H4 (cell line): ENCODE measurements at regions not wholly inside any gene's neighbourhood (a gene's known extent, or its start where the extent isn't known, plus 50 kb on each side); places are given as distances from the start of the nearest gene placed in this dataset.
A peak's percentile ranks its signal among the peaks of the same experiment; 100 is the strongest.

ENCODE experiments used
- DNase-seq: peaks from one replicate; pipeline ENCODE4 v3.0.0-alpha.2; 2015; ENCODE audit warnings: low spot score

DNA sequence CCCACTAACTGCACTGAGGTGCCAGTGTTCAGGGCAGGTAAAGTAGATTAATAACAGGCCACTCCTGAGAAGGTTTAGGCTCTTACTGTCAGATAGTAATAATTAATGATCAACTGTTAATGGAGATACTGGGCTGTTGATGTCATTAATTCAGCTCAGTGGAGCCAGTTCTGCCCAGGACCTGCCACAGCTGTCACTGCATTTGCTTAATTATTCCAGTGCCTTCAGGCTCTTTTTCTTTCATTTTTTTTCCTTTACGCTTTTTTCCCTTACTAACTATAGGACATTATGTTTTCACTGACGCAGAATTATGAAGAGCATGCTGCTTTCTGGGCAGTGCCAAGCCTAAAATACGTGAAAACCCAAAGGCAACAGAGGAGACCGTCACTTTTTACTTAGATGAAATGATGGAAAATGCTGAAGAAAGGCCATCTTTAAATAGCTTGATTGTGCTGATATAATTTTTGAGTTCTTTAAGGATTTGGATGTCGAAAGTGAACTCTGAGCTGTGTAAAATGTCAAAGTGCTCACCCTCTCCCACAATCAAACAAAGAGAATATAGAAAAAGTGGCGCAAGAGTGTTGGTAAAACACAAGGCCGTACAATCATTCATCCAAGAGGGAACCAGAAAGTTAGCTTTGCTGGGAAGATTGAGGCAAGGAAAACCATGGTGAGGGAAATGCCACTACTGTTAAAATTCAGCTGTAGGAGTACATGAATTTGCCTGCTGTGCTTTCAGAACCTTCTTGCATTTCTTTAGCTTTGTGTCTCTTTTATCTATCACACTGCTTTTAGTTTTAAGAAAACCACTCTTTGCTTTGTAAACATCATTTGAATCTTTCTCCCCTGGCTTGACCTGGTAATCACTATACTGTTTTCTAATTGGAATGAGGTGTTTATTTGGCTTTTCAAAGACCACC lies 192.0 kb upstream of the ZEB2 start:
- DNase-seq = no peak

DNA sequence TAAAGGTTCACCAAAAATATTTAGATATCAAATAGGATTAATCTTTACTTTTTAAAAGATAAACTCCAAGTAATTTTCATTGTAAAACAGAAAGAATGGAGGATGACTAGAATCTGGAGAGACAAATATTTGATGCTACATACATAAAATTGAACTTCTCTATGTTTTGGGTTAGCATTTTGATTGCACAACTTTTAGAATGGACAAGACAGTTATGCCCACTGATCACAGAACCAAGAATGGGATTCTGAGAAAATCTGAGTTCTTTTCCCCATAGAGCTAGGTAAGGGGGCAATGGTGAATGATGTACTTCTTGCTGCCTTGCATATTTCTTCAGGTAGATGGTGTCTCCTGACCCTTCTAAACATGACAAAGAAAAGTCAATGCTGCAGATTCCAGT lies 191.2 kb upstream of the ZEB2 start:
- no peak for DNase-seq

DNA sequence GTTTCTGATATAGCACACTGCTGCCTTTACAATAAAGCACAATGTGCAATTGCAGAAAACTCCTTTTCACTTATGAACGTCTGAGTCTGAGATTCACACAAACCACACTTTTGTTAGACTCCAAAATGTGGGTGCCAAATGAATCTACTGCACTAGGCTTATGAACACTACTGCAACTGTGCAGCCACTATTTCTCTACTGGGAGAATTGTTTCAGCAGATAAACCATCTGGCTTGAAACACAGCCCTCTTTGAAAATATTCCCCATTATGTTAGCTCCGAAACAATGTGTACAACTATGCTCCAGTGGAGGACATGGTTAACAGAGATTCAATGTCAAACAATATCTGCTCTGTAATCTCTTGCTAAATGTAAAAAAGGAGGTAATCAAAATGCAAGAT lies 188.7 kb upstream of the ZEB2 start:
- DNase-seq = no peak

DNA sequence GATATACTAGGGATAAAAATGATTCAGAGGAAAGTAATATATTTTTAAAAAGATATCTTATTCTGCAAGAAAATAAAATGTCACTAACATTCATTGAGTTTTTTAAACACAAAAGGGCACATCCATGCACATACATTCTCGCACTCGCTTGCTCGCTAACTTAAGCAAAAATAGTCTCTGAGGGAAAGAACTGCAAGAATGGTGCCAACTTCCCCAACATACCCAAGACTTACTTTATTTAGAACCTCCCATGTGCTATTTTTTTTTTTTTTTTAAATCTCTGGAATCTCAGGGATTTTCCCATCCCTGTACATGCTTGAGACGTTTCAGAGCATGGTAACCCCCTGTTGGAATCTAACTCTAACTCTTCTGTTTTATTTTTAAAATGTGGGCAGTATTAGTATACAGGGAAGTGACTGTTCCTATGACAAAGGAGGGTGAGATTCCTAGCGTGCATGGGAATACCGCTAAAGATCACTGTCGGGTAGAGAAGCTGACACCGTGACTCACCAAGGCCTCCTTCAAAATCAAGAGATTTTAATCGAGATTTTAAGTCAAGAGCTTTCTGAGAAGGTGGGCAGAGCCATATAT lies 187.9 kb upstream of the ZEB2 start:
- DNase-seq = no peak

DNA sequence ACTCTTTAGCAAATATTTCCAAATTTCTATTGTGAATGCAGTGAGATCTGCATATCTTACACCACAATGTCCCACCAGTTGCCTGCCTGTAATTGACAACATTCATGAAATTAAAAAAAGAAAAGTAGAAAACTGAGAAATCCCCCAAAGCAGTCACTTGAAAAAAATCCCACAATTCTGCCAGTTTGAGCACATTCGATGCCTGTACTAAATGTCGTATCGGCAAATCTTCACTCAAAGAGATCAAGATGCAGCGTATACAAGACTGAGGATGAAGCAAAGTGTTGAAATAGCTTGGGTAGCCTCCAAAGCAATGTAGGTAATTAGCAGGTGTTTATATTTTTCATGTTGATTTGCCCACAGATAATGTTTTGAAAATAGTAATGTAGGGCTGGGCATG lies 186.7 kb upstream of the ZEB2 start:
- no peak for DNase-seq

DNA sequence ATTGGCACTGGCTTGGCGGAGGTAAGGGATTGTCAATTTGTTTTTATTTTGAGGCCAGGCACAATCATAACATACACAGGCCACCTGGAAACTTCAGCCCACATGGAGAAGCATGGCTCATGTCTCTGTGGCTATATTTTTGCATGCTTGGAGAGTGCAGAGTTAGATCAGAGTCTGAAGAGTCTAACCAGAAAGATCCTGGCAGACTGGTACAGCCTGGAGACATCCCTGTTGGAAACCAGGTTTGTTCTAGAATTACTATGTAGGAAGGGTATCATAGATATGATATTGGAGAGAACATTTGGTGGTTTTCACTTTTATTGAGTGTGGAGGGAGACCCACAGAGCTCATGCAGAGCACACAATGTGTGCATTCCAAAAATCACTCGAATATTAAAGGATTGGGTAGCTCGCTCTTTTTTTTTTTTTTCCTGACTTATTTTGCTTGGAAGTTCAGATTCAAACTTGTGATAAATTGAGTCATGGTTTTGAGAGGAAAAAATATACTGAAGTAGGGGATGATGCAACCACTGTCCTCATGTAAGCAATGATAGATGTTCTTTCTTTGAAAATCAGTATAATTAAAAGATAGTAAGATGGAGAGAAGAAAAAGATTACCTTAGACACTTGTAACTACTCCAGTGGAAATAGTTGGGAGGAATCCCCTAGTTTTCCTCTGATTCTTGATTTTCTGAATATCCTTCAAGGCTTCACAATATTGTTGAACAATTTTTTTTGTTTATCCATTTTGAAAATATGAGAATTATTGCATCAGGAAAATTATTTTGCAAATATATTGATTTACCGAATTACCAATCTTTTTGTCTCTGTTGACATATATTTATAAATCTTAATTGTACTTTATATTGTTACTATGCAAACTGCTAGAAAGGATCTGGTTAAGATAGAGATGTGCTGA lies 185.7 kb upstream of the ZEB2 start:
- no peak for DNase-seq

DNA sequence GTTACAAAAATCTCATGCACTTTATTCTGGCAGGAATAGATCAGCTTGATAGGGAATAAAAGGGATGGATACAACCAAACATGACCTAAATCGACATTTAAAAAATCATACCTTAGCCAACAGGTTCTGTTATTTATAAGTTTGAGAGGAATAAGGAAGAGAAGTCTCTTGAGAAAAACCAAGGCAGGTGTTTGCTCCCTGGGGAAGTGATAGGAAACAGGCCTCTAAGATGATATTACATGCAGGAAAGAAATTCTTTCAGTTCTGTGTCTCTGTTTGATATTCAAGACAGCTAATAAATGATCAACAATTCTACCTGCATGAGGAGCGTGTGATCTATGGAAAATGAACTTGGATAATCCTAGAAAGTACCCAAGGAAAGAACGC lies 184.8 kb upstream of the ZEB2 start:
- DNase-seq = no peak

DNA sequence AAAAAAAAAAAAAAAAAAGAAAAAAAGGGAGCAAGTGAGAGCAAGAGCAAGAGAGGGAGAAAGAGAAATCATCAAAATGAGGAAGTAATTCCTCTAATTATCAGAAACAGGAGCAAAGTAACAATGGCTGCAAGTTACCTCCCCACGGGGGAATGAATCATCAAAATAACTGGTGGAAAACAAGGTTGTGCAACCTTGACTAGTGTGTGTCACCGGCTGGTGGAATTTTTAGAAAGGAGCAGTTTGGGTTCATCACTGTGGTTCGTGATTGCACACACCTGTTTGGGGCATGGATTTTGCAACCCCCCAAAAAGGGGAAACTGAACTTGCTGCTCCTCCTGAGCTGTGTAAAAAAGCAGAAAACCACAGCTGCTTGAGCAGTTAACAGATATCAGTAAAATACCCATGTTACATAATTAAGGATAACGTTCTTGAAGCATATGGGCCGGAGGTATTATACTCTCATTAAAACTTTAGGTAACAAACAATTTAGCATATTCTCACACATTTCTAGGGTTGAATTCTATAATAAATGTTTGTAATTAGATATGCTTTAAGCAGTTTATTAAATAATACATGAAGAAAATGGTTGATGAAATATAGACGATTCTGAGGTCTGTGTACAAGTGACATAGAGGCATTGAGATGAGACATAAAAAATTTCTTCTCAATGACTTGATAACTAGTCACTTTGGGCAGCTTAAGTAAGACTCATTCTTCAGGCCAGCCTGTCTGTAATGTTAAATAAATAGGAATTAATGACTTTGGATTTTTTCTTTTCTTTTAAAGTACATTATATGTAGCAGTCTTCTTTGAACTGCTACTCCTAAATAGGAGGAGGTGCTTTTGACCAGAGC lies 184.2 kb upstream of the ZEB2 start:
- DNase-seq = peak; percentile 50

DNA sequence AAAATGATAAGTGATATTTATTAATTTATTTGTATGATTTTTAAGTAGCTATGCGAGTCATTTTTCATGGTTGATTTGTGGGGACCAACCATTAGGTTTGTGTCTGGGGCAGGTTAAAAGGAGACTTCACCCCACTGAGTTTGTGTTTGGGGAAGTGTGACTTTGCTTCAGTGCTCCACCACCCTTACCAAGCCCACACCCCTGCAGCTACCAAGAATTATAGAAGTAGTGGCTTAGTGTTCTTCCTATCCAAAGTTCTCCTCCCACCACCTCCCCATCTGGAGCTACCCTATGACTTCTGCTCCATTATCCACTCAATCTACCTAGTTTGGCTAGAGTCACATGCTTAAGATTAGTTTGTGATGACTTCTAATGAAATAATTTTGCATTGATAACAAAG lies 182.1 kb upstream of the ZEB2 start:
- DNase-seq = no peak

DNA sequence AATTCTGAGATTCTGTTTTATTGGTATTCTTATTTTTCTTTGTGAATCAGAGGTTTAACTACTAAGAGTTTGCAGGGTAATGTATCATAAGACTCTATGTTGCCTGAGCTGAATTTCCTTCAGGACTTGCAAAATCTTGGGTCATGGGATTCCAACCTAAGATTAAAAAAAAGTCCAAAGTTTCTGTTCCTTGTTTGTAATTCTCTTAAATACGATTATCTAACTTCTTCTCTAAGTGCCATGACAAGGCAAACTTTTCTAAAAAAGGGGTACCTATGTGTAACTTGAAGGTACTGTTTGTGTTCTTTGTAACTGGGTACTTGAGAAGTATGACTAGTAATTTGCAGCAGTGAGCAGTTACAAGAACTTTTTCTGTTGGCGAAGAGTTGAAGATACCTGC lies 181.3 kb upstream of the ZEB2 start:
- no peak for DNase-seq

DNA sequence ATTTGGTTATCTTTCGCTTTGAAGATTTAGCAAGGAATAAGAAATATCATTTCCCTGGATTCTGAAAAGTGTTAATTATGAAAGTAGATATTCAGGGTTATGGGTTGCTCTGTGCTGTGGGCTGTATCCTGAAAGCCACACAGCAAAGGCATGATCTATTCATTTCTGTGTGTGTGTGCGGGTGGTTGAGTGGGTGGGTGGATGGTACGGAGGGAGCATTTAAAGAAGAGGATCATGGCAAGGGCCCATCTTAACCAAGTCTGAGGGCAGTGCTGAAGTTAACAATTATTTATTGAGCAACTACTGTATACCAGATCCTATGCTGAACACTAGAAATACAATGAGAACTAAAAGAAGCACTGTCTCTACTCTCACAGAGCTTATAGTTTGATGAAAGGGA lies 178.2 kb upstream of the ZEB2 start:
- DNase-seq = no peak

DNA sequence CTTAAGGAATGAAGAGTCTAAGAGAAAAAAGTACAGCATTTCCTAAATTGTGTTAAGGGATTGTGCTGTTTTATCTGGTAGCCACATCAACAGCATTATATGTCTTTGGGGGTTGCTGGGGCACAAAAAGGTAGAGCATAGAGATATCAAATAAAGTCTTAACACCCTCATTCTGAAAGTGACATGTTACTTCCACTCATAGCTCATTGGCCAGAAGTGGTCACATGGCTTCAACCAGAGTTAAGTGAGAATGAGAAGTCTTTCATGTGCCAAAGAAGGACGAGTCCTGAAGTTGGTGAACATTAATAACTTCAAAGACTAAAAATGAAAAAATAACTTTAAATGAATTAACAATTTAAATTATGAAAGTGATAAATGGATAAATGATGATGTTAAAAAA lies 175.7 kb upstream of the ZEB2 start:
- no peak for DNase-seq

DNA sequence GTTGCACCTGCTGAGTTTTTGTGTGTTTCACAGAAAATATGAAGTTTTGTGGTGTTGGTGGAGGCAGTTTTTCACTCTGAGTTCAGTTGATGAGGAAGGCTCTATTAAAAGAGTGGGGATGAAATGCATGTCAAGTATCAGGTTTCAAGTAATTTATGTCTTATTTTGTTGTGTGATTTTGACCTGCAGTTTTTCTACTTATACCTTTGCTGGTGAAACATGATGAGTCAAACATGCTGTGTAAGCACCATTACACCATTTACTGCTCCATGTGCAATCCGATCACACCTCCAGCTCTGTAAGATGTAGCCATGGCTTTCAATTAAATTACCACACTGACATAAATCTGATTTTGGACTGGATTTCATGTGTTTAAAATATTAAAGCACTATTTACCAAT lies 174.5 kb upstream of the ZEB2 start:
- no peak for DNase-seq

DNA sequence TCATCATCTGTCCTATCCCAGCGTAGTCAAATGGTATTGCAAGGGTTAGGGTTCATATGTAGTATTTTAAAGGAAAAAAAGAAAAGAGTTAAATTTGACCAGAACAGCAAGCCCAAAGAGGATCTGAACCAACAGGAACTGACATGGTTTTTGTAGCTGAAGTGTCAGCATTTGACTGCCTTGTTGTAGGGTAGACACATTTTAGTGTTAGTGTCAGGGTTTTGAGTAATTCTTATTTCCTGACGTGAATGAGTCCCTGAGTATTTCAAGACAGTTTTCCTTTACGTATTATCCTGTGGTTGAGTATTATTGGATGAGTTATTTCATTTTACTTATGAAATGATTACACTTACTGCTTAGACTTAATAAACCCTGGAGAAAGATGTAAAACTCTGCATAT lies 173.3 kb upstream of the ZEB2 start:
- DNase-seq = no peak

DNA sequence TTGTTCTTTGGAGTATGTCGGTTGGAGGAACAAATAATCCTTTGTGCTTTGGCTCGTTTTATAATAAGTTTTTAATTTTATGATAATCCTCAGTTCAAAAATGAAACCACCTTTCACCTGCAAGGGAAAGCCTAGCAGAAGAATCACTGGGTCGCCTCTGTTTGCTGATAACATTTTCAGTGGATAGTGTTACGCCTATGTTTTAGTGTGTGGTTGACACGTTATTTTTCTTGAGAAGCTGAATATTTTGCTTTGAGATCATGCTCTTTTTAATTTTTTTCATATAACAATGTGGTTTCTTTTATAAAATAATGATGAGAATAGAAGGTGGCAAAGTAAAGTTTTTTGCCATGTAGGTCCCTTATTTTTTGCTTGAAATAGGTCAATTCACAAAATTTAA lies 172.7 kb upstream of the ZEB2 start:
- no peak for DNase-seq

DNA sequence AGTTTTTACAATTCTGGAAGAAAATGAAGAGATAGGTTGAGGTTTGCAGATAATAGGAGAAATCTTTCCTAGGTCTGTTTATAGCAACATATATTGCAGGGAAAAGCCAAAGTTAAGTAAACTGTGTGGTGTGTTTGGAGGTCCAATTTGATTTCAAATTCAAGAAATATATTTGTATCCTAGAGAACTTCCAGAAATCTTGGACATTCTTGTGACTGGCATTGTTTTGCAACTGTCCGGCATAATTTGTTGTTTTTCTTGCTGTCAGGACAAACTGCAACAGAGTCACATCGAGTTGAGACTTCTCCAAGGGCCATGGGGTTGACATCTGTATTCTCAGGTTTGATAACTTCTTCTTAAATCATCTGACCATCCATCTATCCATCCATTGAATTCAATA lies 170.9 kb upstream of the ZEB2 start:
- no peak for DNase-seq

DNA sequence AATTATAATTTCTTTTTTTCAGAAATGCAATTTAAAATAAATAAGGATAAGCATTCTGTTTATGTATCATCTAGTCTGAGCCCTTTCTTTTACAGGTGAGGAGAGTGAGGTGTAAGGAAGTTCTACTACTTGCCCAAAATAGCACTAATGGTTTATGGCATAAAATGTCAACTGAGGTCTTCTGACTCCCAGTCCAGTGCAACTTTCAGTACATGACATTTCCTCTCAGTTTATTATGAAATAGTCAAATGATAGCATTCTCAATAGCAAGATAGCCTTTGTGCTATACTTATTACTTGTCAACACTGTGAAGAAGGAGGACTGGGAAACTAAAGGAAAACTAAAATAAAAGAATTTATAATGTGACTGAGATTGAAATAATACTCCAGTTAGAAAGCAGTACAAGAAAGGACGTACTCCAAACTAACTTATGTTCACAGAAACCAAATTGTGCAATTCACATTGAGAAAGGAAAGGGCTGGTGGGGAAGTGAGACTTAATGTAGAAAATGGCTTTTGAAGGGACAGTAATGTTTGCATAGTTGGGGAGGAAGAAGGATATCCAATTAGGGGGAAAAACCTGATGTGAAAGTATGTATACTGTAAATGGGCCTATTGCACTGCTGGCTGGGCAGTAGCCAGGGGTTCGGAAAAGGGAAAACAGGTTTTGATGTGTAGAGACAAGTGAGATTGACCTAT lies 166.7 kb upstream of the ZEB2 start:
- no peak for DNase-seq

DNA sequence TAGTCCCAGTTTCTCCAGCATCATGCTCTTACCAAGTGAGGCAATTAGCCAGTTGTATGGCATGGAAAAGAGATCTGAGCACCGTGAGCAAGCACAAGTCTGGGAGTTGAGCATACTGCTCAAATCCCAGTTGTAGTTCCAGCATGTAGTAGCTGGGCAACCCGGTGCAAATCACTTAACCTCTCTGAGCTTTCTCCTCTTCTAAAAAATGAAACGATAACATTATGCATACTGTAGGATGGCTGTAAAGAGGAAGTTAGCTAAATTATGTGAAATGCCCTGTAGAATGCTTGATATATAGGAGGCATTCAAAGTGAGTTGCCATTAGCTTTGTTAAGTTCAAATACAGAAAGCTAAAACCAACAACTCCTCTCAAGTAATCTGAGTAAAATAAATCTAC lies 164.0 kb upstream of the ZEB2 start:
- no peak for DNase-seq

DNA sequence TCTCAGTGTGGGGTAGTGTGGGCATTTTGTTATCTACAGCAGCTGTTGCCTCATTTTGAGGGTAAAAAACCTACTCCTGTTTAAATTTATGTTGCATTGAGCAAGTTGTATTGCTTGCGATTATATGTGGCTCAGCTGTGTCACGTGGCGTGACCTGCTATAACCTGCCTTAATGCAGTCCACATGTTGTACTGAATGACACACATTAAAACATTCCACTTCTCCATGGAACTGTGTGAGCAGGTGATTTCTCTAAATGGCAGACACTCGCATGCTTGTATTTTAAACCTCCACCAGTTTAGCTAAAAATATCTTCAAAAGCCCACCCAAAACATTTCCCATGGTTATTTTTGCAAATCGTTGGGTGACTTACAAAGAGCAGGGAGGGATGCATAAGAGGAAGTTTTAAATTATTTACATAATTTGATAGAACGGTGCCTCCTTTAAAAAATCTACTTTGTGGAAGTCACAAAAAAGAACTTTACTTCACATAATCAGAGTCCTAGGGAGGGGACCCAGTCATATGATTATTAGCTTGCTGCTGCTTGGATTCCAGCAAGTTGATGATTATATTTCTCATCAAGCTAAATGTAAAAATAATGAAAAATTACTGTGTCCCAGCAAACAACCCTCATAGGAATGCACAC lies 163.3 kb upstream of the ZEB2 start:
- no peak for DNase-seq

DNA sequence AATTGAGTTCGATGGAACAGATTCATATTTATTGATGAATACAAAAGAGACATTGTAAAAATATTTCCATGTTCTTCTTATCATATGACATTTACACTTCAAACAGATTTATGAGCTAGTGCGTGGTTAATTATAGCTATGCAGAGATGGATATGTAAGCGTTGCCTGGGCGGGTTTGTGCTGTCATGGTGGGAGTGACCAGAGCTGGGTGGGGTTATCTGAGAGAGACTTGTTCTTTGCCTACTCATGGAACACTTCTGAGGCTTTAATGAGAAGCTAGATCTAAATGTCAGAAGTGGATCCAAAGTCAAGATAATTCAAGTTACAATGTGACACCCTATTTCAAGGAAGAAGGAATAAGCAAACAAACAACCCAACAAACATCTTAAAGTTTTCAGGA lies 162.3 kb upstream of the ZEB2 start:
- DNase-seq = no peak

DNA sequence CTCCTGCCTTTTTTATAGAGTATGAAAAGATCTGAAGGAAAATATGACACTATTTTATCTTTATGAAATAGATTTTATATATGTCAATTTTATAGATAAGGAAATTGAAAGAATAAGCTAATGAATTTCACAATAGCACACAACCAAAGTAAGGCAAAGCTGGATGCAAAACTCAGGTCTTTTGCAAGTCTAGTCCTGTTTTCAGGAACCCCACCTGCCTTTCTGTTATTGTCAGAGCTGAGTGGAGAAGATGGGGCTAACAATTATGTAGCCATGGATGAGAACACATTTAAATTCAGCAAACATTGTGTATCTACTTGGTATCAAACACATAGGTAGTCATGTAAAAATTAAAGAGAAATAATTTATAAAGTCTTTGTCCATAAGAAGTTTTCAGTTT lies 161.5 kb upstream of the ZEB2 start:
- no peak for DNase-seq
